K562 (cell line): ENCODE measurements at regions not wholly inside any gene's neighbourhood (a gene's known extent, or its start where the extent isn't known, plus 50 kb on each side); places are given as distances from the start of the nearest gene placed in this dataset.

ENCODE experiments used
- ATAC-seq: fragments of 200-7000 bp; cut with Tn5 transposase; 3 replicates; pipeline ENCODE4 v1.9.1; 2020; ENCODE audit warnings: moderate library complexity
- BruUV-seq: library from RNA; stranded (reverse); fragments of 400-500 nt; replicated peaks from 2 replicates; lab custom pipeline; 2021; lab: Mats Ljungman, UMichigan
- CTCF ChIA-PET: fragments of 300-600 bp; formaldehyde crosslinking; extraction: SDS; loops from one replicate; lab custom pipeline; 2021; ENCODE audit warnings: low intra/inter-chr PET ratio; lab: Yijun Ruan, JAX
- POLR2A ChIA-PET: fragments of 300-600, 350-650 bp; sonication (Branson Sonifier 250); formaldehyde crosslinking; extraction: SDS; loops from one replicate; lab custom pipeline; 2021; ENCODE audit warnings: antibody characterized with exemption, inconsistent platforms; lab: Yijun Ruan, JAX
- DNase-seq, 4 experiments: peaks; one replicate each; pipeline versions ENCODE4 v3.0.0 to v3.0.0-alpha.2; 2011 to 2018; ENCODE audit warnings: low spot score in 3 of 4, mixed read lengths in 3 of 4; ENCODE audit errors: extremely low read depth in 1 of 4
- FAIRE-seq: peaks from 2 replicates; lab custom pipeline; 2011; peaks lifted over from hg19 to GRCh38; lab: Jason Lieb, UNC
- H2AFZ ChIP-seq: 2 replicates; pipeline ENCODE4 v1.6.0; 2011; ENCODE audit warnings: low read depth, low read length, control low read depth, inconsistent platforms
- H3K27ac ChIP-seq: fragments of 200-600 bp; 3 replicates; pipeline ENCODE4 v1.8.0; 2011; ENCODE audit warnings: low read depth, mild to moderate bottlenecking, control low read depth, inconsistent platforms, low read length, moderate library complexity, mixed read lengths; ENCODE audit errors: extremely low read depth
- H3K27me3 ChIP-seq, 2 experiments: fragments of 300-600 bp in 1 of 2; 2 replicates in 1 of 2; 3 replicates in 1 of 2; pipeline versions ENCODE4 v1.6.0 to v1.8.0; 2011; ENCODE audit warnings: inconsistent platforms in 2 of 2, low read length in 2 of 2, mild to moderate bottlenecking in 1 of 2, mixed read lengths in 1 of 2, moderate library complexity in 1 of 2; ENCODE audit not compliant: control insufficient read depth in 2 of 2, insufficient read depth in 2 of 2
- H3K36me3 ChIP-seq: fragments of 300-600 bp; 3 replicates; pipeline ENCODE4 v1.8.0; 2011; ENCODE audit warnings: mild to moderate bottlenecking, low read length, inconsistent platforms; ENCODE audit not compliant: control insufficient read depth, insufficient read depth
- H3K4me1 ChIP-seq, 2 experiments: fragments of 200-600 bp in 1 of 2; replicated peaks in 1 of 2; 2 replicates in 1 of 2; 3 replicates in 1 of 2; pipeline versions ENCODE4 v1.5.1 to v1.8.0; 2011; ENCODE audit warnings: inconsistent platforms in 2 of 2, low read length in 2 of 2, mild to moderate bottlenecking in 1 of 2, mixed read lengths in 1 of 2, moderate library complexity in 1 of 2; ENCODE audit not compliant: control insufficient read depth in 2 of 2, insufficient read depth in 2 of 2
- H3K4me2 ChIP-seq: 2 replicates; pipeline ENCODE4 v1.6.1; 2011; ENCODE audit warnings: low read length, control low read depth, inconsistent platforms, mixed read lengths; ENCODE audit not compliant: insufficient read depth
- H3K4me3 ChIP-seq: fragments of 200-600 bp; sonication (generic), shearing (Covaris generic); 2 replicates; pipeline ENCODE4 v1.5.1; 2016; ENCODE audit warnings: control low read depth, inconsistent platforms
- H3K79me2 ChIP-seq: fragments of 200-600 bp; 3 replicates; pipeline ENCODE4 v1.8.0; 2011; ENCODE audit warnings: low read length, inconsistent platforms; ENCODE audit not compliant: control insufficient read depth, insufficient read depth
- H3K9ac ChIP-seq, 2 experiments: 2 replicates each; pipeline versions ENCODE4 v1.6.0 to v1.6.1; 2011; ENCODE audit warnings: low read depth in 2 of 2, low read length in 2 of 2, control low read depth in 1 of 2, inconsistent platforms in 1 of 2, mild to moderate bottlenecking in 1 of 2, mixed read lengths in 1 of 2; ENCODE audit not compliant: insufficient read depth in 1 of 2
- H3K9me1 ChIP-seq: one replicate; pipeline ENCODE4 v1.6.0; 2011; ENCODE audit warnings: inconsistent platforms, mild to moderate bottlenecking, low read length, moderate library complexity; ENCODE audit not compliant: control insufficient read depth, insufficient read depth
- H3K9me3 ChIP-seq: replicated peaks from 2 replicates; pipeline ENCODE4 v1.5.1; 2011; ENCODE audit warnings: low read depth, low read length, inconsistent platforms; ENCODE audit not compliant: control insufficient read depth, insufficient read depth
- H4K20me1 ChIP-seq: replicated peaks from 2 replicates; pipeline ENCODE4 v1.6.1; 2011; ENCODE audit warnings: low read length, inconsistent platforms, mixed read lengths; ENCODE audit not compliant: control insufficient read depth, insufficient read depth
- IFI16 ChIP-seq: fragments of 250-450 bp; sonication (Bioruptor Pico); IDR thresholded peaks from 2 replicates; pipeline ENCODE4 v2.1.2; 2022; ENCODE audit warnings: mild to moderate bottlenecking, inconsistent platforms
- LARP7 ChIP-seq: fragments of 450-650 bp; IDR thresholded peaks from 2 replicates; pipeline ENCODE4 v1.6.1; 2016
- THRAP3 ChIP-seq: fragments of 450-650 bp; IDR thresholded peaks from 2 replicates; pipeline ENCODE4 v1.6.1; 2016; ENCODE audit warnings: mild to moderate bottlenecking, inconsistent platforms, borderline replicate concordance
- WGBS: fragments of 100-300 bp; shearing (Covaris generic); methylation state at CpG from one replicate; pipeline ENCODE4 v1.1.6; 2016; ENCODE audit warnings: low coverage, mixed read lengths; ENCODE audit not compliant: insufficient coverage; ENCODE audit errors: missing lambda C conversion rate; 5-methylcytosine and 5-hydroxymethylcytosine counted together
- in situ Hi-C: fragments of 300-500 bp; cut with MboI; formaldehyde crosslinking; loops from 4 replicates; pipeline ENCODE4 v1.15.0; 2018; ENCODE audit warnings: inconsistent platforms, mixed read lengths
- intact Hi-C: fragments of 100-400 bp; cut with micrococcal nuclease; formaldehyde crosslinking; loops from 2 replicates; pipeline ENCODE4 v1.14.2; 2022
- TF ChIP-seq, protein P1 (sequence below): fragments of 250-450 bp; sonication (Bioruptor Pico); IDR thresholded peaks from 2 replicates; pipeline ENCODE4 v1.5.0; 2022; ENCODE audit warnings: mild to moderate bottlenecking
- TF ChIP-seq, protein P2 (sequence below): fragments of 250-450 bp; sonication (Bioruptor Pico); IDR thresholded peaks from 2 replicates; pipeline ENCODE4 v1.8.0; 2022; ENCODE audit warnings: inconsistent platforms
- TF ChIP-seq, protein P3 (sequence below): fragments of 200-800 bp; sonication (Bioruptor generic); IDR thresholded peaks from 2 replicates; pipeline ENCODE4 v1.6.1; 2017; ENCODE audit warnings: missing genetic modification characterization, missing compliant biosample characterization

GRCh38 chr4:77438549-77438948 lies 167.1 kb upstream of the CXCL13 start:
- Histone ChIP-seq H2AFZ (no peak overlapping the region), H3K27ac (no peak overlapping the region), H3K27me3 (no peaks in the 10 kb centered on the region; a peak in 1 of 5 replicates), H3K9me3 (no peaks in the 10 kb centered on the region), H4K20me1 (no peaks in the 10 kb centered on the region), H3K4me2 (no peak overlapping the region), H3K36me3 (no peaks in the 10 kb centered on the region), H3K4me1 (no peaks in the 10 kb centered on the region), H3K4me3 (no peak overlapping the region), H3K79me2 (no peaks in the 10 kb centered on the region), H3K9me1 (no peaks in the 10 kb centered on the region), H3K9ac (no peak overlapping the region)
- no peak for ATAC-seq
- in situ Hi-C loops: no loop called here
- BruUV-seq: no TSS peak
- 7% methylated on average over 9 of the region's 9 CpGs for WGBS
- intact Hi-C loops: no loop called here
- FAIRE-seq: no peak
- ChIA-PET POLR2A (no interaction called here), CTCF (no interaction called here)
- TF ChIP-seq LARP7 (no peak), THRAP3 (no peak), IFI16 (CRISPR knock-in tag) (no peak)
- TF ChIP-seq, protein P1, sequence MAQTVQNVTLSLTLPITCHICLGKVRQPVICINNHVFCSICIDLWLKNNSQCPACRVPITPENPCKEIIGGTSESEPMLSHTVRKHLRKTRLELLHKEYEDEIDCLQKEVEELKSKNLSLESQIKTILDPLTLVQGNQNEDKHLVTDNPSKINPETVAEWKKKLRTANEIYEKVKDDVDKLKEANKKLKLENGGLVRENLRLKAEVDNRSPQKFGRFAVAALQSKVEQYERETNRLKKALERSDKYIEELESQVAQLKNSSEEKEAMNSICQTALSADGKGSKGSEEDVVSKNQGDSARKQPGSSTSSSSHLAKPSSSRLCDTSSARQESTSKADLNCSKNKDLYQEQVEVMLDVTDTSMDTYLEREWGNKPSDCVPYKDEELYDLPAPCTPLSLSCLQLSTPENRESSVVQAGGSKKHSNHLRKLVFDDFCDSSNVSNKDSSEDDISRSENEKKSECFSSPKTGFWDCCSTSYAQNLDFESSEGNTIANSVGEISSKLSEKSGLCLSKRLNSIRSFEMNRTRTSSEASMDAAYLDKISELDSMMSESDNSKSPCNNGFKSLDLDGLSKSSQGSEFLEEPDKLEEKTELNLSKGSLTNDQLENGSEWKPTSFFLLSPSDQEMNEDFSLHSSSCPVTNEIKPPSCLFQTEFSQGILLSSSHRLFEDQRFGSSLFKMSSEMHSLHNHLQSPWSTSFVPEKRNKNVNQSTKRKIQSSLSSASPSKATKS: no peak
- TF ChIP-seq, protein P2, sequence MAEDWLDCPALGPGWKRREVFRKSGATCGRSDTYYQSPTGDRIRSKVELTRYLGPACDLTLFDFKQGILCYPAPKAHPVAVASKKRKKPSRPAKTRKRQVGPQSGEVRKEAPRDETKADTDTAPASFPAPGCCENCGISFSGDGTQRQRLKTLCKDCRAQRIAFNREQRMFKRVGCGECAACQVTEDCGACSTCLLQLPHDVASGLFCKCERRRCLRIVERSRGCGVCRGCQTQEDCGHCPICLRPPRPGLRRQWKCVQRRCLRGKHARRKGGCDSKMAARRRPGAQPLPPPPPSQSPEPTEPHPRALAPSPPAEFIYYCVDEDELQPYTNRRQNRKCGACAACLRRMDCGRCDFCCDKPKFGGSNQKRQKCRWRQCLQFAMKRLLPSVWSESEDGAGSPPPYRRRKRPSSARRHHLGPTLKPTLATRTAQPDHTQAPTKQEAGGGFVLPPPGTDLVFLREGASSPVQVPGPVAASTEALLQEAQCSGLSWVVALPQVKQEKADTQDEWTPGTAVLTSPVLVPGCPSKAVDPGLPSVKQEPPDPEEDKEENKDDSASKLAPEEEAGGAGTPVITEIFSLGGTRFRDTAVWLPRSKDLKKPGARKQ (CRISPR knock-in tag): no peak
- TF ChIP-seq, protein P3, sequence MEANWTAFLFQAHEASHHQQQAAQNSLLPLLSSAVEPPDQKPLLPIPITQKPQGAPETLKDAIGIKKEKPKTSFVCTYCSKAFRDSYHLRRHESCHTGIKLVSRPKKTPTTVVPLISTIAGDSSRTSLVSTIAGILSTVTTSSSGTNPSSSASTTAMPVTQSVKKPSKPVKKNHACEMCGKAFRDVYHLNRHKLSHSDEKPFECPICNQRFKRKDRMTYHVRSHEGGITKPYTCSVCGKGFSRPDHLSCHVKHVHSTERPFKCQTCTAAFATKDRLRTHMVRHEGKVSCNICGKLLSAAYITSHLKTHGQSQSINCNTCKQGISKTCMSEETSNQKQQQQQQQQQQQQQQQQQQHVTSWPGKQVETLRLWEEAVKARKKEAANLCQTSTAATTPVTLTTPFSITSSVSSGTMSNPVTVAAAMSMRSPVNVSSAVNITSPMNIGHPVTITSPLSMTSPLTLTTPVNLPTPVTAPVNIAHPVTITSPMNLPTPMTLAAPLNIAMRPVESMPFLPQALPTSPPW (CRISPR knock-in tag): no peak
- DNase-seq: no peak
